ENCODE measurements at regions not wholly inside any gene's neighbourhood (a gene's known extent, or its start where the extent isn't known, plus 50 kb on each side); places are given as distances from the start of the nearest gene placed in this dataset.

- BruUV-seq (replicated peaks): no TSS peak
- intact Hi-C loops (cut with micrococcal nuclease): loop anchor here (5.0 kb wide), 1 partner anchor 125 kb away; no protein-coding TSS in a partner anchor
- POLR2A ChIA-PET (ENCODE audit: unreplicated experiment): no interaction called here
These were observed 462.0 kb upstream of the SYT1 start for GRCh38 chr12:78402366-78403134.

More at GRCh38 chr12:78402366-78403134, 462.0 kb upstream of the SYT1 start:
- no peak overlapping the region for H2AK9ac ChIP-seq (replicated peaks; ENCODE audit: low read depth, low read length, poor library complexity)
- no peak overlapping the region; the same call in 1 of the 2 replicates for H3K18ac ChIP-seq (ENCODE audit: low read depth, low read length)
- H3K27me3 ChIP-seq (ENCODE audit: control insufficient read depth, insufficient read depth, low read length): no peaks in the 10 kb centered on the region; the same call in 1 of the 2 replicates
- no peak overlapping the region for H4K91ac ChIP-seq (ENCODE audit: insufficient read depth, low read depth, low read length)
- dilution Hi-C loops (cut with HindIII; ENCODE audit: low sequenced_read_pairs, unreplicated experiment): no loop called here
- no peak overlapping the region for H2BK15ac ChIP-seq (ENCODE audit: low read depth, low read length)
- H2BK20ac ChIP-seq (ENCODE audit: low read depth, low read length): no peak overlapping the region
- no peak overlapping the region for H3K9ac ChIP-seq (ENCODE audit: low read depth, low read length)
- no peak overlapping the region for H4K5ac ChIP-seq (ENCODE audit: low read depth, low read length)
- no peak overlapping the region for H3K14ac ChIP-seq (replicated peaks; ENCODE audit: low read depth, low read length)
- CTCF ChIA-PET: interaction anchor here (0.6 to 1.0 kb wide), 4 partner anchors 10 to 781 kb away, joined by 3 to 5 read pairs (median 3); no protein-coding TSS in a partner anchor
- H3K23ac ChIP-seq (ENCODE audit: low read depth, low read length): no peak overlapping the region
- TF ChIP-seq RFX5 (IDR thresholded peaks at IDR 0.05; ENCODE audit: low read depth, low read length) (no peak), CEBPB (IDR thresholded peaks at IDR 0.05; ENCODE audit: low read depth, low read length) (no peak), RAD21 (IDR thresholded peaks at IDR 0.05; ENCODE audit: low read length) (no peak)
- WGBS, 2 experiments (ENCODE audit: extremely low coverage in 2 of 2, insufficient read length in 1 of 2): no CpG with 5 or more reads among the region's 5 CpGs
- no peaks in the 10 kb centered on the region for H3K79me1 ChIP-seq (ENCODE audit: low read depth in 1 of 2, low read length in 2 of 2)
- no peak overlapping the region for H2AFZ ChIP-seq (replicated peaks; ENCODE audit: low read length, poor library complexity)
- no peak overlapping the region for H2BK120ac ChIP-seq (ENCODE audit: low read depth, low read length)
- no peaks in the 10 kb centered on the region for H3K9me1 ChIP-seq (ENCODE audit: insufficient read depth, low read length)
- H3K36me3 ChIP-seq (ENCODE audit: control insufficient read depth, insufficient read depth, low read length): no peaks in the 10 kb centered on the region
- no peak overlapping the region for H3K56ac ChIP-seq (ENCODE audit: extremely low read depth, insufficient read depth, low read length)
- H3K4me3 ChIP-seq (ENCODE audit: insufficient read depth, low read depth, low read length): no peak overlapping the region
- H4K8ac ChIP-seq (ENCODE audit: low read depth in 2 of 2, low read length in 2 of 2): no peak overlapping the region
- H3K4ac ChIP-seq (ENCODE audit: low read depth, low read length): no peak overlapping the region
- no peaks in the 10 kb centered on the region for H3K9me3 ChIP-seq (ENCODE audit: control insufficient read depth, insufficient read depth, low read length)
- no peaks in the 10 kb centered on the region for H4K20me1 ChIP-seq (ENCODE audit: insufficient read depth, low read length)
- DNase-seq: no peak
- no peak overlapping the region for H2BK5ac ChIP-seq (ENCODE audit: low read depth, low read length, poor library complexity, severe bottlenecking)
- no peak overlapping the region for H2AK5ac ChIP-seq (ENCODE audit: low read depth, low read length)
- no peak overlapping the region for H3K27ac ChIP-seq (ENCODE audit: insufficient read depth, low read length)
- ATAC-seq (ENCODE audit: low read depth): no peak
- H3K4me2 ChIP-seq (ENCODE audit: low read depth, low read length): no peak overlapping the region
- H3K4me1 ChIP-seq (ENCODE audit: control insufficient read depth, insufficient read depth, low read length): no peaks in the 10 kb centered on the region; the same call in 1 of the 2 replicates
- in situ Hi-C loops (cut with MboI; ENCODE audit: low sequenced_read_pairs): no loop called here
